MCF 10A (cell line): ENCODE measurements at regions not wholly inside any gene's neighbourhood (a gene's known extent, or its start where the extent isn't known, plus 50 kb on each side); places are given as distances from the start of the nearest gene placed in this dataset.

ENCODE experiments used
- BruUV-seq: library from RNA; stranded (reverse); fragments of 400-500 nt; replicated peaks from 2 replicates; lab custom pipeline; 2021; lab: Mats Ljungman, UMichigan
- CTCF ChIA-PET: fragments of 300-600 bp; sonication (Branson Sonifier 250); formaldehyde crosslinking; extraction: SDS; loops from one replicate; lab custom pipeline; 2021; ENCODE audit warnings: antibody characterized with exemption, inconsistent platforms; lab: Yijun Ruan, JAX
- POLR2A ChIA-PET: fragments of 300-600, 350-650 bp; sonication (Branson Sonifier 250); formaldehyde crosslinking; extraction: SDS; loops from one replicate; lab custom pipeline; 2020; ENCODE audit warnings: antibody characterized with exemption, inconsistent platforms; lab: Yijun Ruan, JAX
- DNase-seq: peaks from one replicate; pipeline ENCODE4 v3.0.0-alpha.2; 2018; ENCODE audit not compliant: unreplicated experiment
- H3K27ac Mint-ChIP-seq: one replicate; pipeline ENCODE4 v1.8.0; 2022; ENCODE audit warnings: mild to moderate bottlenecking, low read depth, mixed read lengths; ENCODE audit not compliant: unreplicated experiment
- H3K27me3 Mint-ChIP-seq: one replicate; pipeline ENCODE4 v1.8.0; 2022; ENCODE audit warnings: mixed read lengths; ENCODE audit not compliant: insufficient read depth, unreplicated experiment
- H3K36me3 Mint-ChIP-seq: one replicate; pipeline ENCODE4 v1.8.0; 2022; ENCODE audit warnings: mild to moderate bottlenecking, moderate library complexity, mixed read lengths; ENCODE audit not compliant: insufficient read depth, unreplicated experiment
- H3K4me1 Mint-ChIP-seq: one replicate; pipeline ENCODE4 v1.8.0; 2022; ENCODE audit warnings: mixed read lengths; ENCODE audit not compliant: insufficient read depth, unreplicated experiment
- H3K4me3 Mint-ChIP-seq: one replicate; pipeline ENCODE4 v1.8.0; 2022; ENCODE audit warnings: mild to moderate bottlenecking, moderate library complexity, mixed read lengths; ENCODE audit not compliant: unreplicated experiment
- H3K9me3 Mint-ChIP-seq: one replicate; pipeline ENCODE4 v1.8.0; 2022; ENCODE audit warnings: mixed read lengths; ENCODE audit not compliant: unreplicated experiment
- CTCF ChIP-seq: fragments of 200-600 bp; IDR thresholded peaks from one replicate; pipeline ENCODE4 v1.8.0; 2022; ENCODE audit warnings: antibody characterized with exemption, mild to moderate bottlenecking; ENCODE audit not compliant: unreplicated experiment
- intact Hi-C: fragments of 100-400 bp; cut with micrococcal nuclease; formaldehyde crosslinking; loops from 2 replicates; pipeline ENCODE4 v1.14.1; 2022

GRCh38 chr22:49585461-49586243 lies 242.0 kb downstream of the BRD1 start:
- BruUV-seq, result no TSS peak
- no peak for DNase-seq
- Mint-ChIP-seq H3K4me1 (no peaks in the 10 kb centered on the region), H3K27ac (no peak overlapping the region), H3K36me3 (no peaks in the 10 kb centered on the region), H3K4me3 (no peak overlapping the region), H3K27me3 (no peaks in the 10 kb centered on the region), H3K9me3 (no peaks in the 10 kb centered on the region)
- intact Hi-C loops, result no loop called here
- ChIA-PET POLR2A (no interaction called here), CTCF (no interaction called here)
- TF ChIP-seq CTCF, result no peak

GRCh38 chr22:49583886-49584505 lies 243.7 kb downstream of the BRD1 start:
- TF ChIP-seq CTCF, result no peak

GRCh38 chr22:49583341-49583740 lies 244.3 kb downstream of the BRD1 start:
- no peak overlapping the region for H3K27ac Mint-ChIP-seq
- no peak overlapping the region for H3K4me3 Mint-ChIP-seq
- H3K4me1 Mint-ChIP-seq, result no peaks in the 10 kb centered on the region
- intact Hi-C loops, result no loop called here
- H3K36me3 Mint-ChIP-seq, result no peaks in the 10 kb centered on the region
- ChIA-PET CTCF (no interaction called here), POLR2A (no interaction called here)
- DNase-seq, result no peak
- TF ChIP-seq CTCF, result no peak
- no peaks in the 10 kb centered on the region for H3K27me3 Mint-ChIP-seq
- BruUV-seq, result no TSS peak
- H3K9me3 Mint-ChIP-seq, result peaks cover 4% of the 10 kb centered on the region

More at GRCh38 chr22:49583886-49584505, 243.7 kb downstream of the BRD1 start:
- no peaks in the 10 kb centered on the region for H3K4me1 Mint-ChIP-seq
- intact Hi-C loops, result no loop called here
- ChIA-PET CTCF (no interaction called here), POLR2A (interaction anchor here (0.6 kb wide), 1 partner anchor 1601 kb away, joined by 4 read pairs; no protein-coding TSS in a partner anchor)
- DNase-seq, result no peak
- no peaks in the 10 kb centered on the region for H3K36me3 Mint-ChIP-seq
- H3K9me3 Mint-ChIP-seq, result no peaks in the 10 kb centered on the region
- H3K27me3 Mint-ChIP-seq, result no peaks in the 10 kb centered on the region
- BruUV-seq, result no TSS peak
- H3K27ac Mint-ChIP-seq, result no peak overlapping the region
- no peak overlapping the region for H3K4me3 Mint-ChIP-seq

GRCh38 chr22:49582678-49583077 lies 245.0 kb downstream of the BRD1 start:
- peaks cover 11% of the 10 kb centered on the region for H3K9me3 Mint-ChIP-seq
- no TSS peak for BruUV-seq

More at GRCh38 chr22:49582678-49583077, 245.0 kb downstream of the BRD1 start:
- Mint-ChIP-seq H3K4me1 (no peaks in the 10 kb centered on the region), H3K27me3 (no peaks in the 10 kb centered on the region), H3K27ac (no peak overlapping the region), H3K36me3 (no peaks in the 10 kb centered on the region), H3K4me3 (no peak overlapping the region)
- DNase-seq, result no peak
- CTCF ChIA-PET, result no interaction called here
- no peak for TF ChIP-seq CTCF
- POLR2A ChIA-PET, result no interaction called here
- intact Hi-C loops, result no loop called here
